H1 (cell line): ENCODE measurements at regions not wholly inside any gene's neighbourhood (a gene's known extent, or its start where the extent isn't known, plus 50 kb on each side); places are given as distances from the start of the nearest gene placed in this dataset.

Source experiments
- BACH1 ChIP-seq: IDR thresholded peaks from 2 replicates; pipeline ENCODE4 v1.6.1; 2012; ENCODE audit warnings: low read length, improper control_type of control experiment
- RNF2 ChIP-seq: fragments of 200-900, 300-1000 bp; sonication (generic); IDR thresholded peaks from 2 replicates; pipeline ENCODE4 v1.7.1; 2016; ENCODE audit warnings: borderline replicate concordance, low read depth, mild to moderate bottlenecking, antibody characterized with exemption, low read length; ENCODE audit not compliant: poor library complexity, severe bottlenecking; ENCODE audit errors: missing control alignments

DNA sequence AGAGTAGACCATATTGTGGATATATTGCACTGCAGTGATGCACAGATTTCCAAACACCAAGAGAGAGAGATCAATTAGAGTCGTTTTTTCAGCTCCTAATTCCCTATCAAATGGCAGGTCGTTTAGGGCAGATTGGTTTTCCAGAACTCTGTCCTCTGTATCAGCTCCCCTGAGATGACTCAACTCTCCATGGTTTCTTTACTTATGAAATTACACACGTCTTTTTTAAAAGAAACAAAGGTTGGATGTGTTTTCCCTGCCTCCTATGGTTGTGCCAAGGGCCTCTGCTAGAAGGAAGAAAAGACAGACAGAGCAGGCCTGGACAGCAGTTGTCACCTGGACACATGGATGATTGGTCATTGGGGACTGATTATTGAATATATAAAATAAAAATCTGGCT is 478.1 kb upstream of the NBEA start (continued):
- no peak for TF ChIP-seq BACH1
- TF ChIP-seq RNF2, result no peak
- TF ChIP-seq, all 59 proteins: peak for 0
